ENCODE measurements at regions not wholly inside any gene's neighbourhood (a gene's known extent, or its start where the extent isn't known, plus 50 kb on each side); places are given as distances from the start of the nearest gene placed in this dataset.

DNA sequence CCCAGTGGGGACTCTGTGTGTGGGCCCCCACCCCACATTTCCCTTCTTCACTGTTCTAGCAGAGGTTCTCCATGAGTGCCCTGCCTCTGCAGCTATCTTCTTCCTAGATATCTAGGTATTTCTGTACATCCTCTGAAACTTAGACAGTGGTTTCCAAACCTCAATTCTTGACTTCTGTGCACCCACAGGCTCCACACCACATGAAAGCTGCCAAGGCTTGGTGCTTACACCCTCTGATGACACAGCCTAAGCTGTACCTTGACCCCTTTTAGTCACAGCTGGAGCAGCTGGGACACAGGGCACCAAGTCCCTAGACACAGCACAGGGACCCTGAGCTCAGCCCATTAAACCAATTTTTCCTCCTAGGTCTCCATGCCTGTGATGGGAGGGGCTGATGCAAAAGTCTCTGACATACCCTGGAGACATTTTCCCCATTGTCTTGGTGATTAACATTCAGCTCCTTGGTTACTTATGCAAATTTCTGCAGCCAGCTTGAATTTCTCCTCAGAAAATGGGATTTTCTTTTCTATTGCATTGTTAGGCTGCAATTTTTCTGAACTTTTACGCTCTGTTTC lies 304.5 kb downstream of the OTOL1 start:
- H3K4me1 Mint-ChIP-seq: peaks cover 18% of the 10 kb centered on the region
- TF ChIP-seq, protein P1, sequence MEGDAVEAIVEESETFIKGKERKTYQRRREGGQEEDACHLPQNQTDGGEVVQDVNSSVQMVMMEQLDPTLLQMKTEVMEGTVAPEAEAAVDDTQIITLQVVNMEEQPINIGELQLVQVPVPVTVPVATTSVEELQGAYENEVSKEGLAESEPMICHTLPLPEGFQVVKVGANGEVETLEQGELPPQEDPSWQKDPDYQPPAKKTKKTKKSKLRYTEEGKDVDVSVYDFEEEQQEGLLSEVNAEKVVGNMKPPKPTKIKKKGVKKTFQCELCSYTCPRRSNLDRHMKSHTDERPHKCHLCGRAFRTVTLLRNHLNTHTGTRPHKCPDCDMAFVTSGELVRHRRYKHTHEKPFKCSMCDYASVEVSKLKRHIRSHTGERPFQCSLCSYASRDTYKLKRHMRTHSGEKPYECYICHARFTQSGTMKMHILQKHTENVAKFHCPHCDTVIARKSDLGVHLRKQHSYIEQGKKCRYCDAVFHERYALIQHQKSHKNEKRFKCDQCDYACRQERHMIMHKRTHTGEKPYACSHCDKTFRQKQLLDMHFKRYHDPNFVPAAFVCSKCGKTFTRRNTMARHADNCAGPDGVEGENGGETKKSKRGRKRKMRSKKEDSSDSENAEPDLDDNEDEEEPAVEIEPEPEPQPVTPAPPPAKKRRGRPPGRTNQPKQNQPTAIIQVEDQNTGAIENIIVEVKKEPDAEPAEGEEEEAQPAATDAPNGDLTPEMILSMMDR (IDR thresholded peaks at IDR 0.05; ENCODE audit: unreplicated experiment): no peak
- no peaks in the 10 kb centered on the region for H3K27me3 Mint-ChIP-seq (ENCODE audit: low read depth)
- H3K36me3 Mint-ChIP-seq: peaks cover 4% of the 10 kb centered on the region
- H3K4me3 Mint-ChIP-seq: no peak overlapping the region
- no peak for DNase-seq (ENCODE audit: low spot score in 2 of 2, unreplicated experiment in 2 of 2)
- H3K27ac Mint-ChIP-seq: no peak overlapping the region
- H3K9me3 Mint-ChIP-seq: peaks cover 44% of the 10 kb centered on the region

DNA sequence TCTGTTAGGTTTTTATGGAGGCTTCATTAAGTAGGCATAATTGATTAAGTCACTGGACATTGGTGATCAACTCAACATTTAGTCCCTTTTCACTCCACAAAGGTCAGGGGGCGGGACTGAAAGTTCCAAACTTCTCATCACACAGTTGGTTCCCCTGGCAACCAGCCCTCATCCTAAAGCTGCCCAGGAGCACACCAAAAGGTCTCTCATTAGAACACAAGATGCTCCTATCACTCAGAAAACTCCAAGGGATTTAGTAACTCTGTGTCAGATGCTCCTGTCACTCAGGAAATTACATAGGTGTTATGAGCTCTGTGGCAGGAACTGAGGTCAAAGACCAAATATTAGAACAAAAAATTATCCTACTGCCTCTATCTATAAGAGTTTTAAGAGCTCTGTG lies 321.5 kb downstream of the OTOL1 start:
- Mint-ChIP-seq H3K4me1 (peaks cover 4% of the 10 kb centered on the region), H3K9me3 (no peaks in the 10 kb centered on the region), H3K27ac (no peak overlapping the region), H3K27me3 (ENCODE audit: low read depth) (no peaks in the 10 kb centered on the region), H3K4me3 (no peak overlapping the region), H3K36me3 (no peaks in the 10 kb centered on the region)
- TF ChIP-seq, protein P1 (IDR thresholded peaks at IDR 0.05; ENCODE audit: unreplicated experiment): no peak
- no peak for DNase-seq (ENCODE audit: low spot score in 2 of 2, unreplicated experiment in 2 of 2)

- H3K27me3 Mint-ChIP-seq (ENCODE audit: low read depth): no peaks in the 10 kb centered on the region
- H3K36me3 Mint-ChIP-seq: no peaks in the 10 kb centered on the region
- H3K9me3 Mint-ChIP-seq: no peaks in the 10 kb centered on the region
- DNase-seq (ENCODE audit: low spot score in 2 of 2, unreplicated experiment in 2 of 2): no peak
- peaks cover 4% of the 10 kb centered on the region for H3K4me1 Mint-ChIP-seq
- H3K27ac Mint-ChIP-seq: no peak overlapping the region
- H3K4me3 Mint-ChIP-seq: no peak overlapping the region
- TF ChIP-seq, protein P1 (IDR thresholded peaks at IDR 0.05; ENCODE audit: unreplicated experiment): no peak
Observed at GRCh38 chr3:161821591-161821990, 325.0 kb downstream of the OTOL1 start.

DNA sequence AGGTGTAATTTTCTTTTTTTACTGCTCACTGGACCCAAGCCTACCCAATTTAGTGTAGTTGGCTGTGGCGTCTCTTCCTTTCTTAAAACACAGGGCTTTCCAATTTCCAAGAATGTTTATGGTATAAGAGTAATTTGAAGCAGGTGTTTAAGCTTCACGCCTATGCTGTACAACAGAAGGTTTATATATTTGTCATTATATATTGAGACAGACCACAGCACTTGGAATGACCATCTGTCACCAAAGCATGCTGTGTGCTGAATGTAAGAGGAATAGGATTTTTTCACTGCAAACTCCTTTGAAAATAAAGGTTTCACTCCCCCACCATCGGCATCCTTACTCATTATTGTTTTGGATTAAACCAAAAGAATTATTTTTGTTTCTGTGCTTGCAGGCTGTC lies 325.7 kb downstream of the OTOL1 start:
- TF ChIP-seq, protein P1 (IDR thresholded peaks at IDR 0.05; ENCODE audit: unreplicated experiment): no peak
- H3K9me3 Mint-ChIP-seq: no peaks in the 10 kb centered on the region
- no peaks in the 10 kb centered on the region for H3K36me3 Mint-ChIP-seq
- no peak overlapping the region for H3K27ac Mint-ChIP-seq
- no peak overlapping the region for H3K4me3 Mint-ChIP-seq
- H3K27me3 Mint-ChIP-seq (ENCODE audit: low read depth): no peaks in the 10 kb centered on the region
- no peak for DNase-seq (ENCODE audit: low spot score in 2 of 2, unreplicated experiment in 2 of 2)
- peaks cover 4% of the 10 kb centered on the region for H3K4me1 Mint-ChIP-seq

DNA sequence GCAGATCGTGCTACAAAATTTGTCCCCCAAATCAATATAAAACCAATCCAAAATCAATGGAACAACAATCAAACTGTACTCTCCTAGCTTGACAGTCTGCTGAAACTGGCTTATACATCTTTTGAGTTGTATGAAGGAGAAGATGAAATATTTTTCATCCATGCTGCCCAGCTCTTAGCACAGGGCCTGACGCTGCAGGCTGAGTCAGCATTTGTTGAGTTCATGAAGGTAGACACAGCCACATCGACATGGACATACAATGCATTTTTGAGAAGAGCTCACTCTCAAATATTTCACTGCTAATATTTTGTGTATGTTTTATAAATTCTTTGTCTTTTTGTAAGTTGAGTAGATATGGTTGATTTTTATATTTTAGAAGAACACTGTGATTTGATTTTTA lies 327.3 kb downstream of the OTOL1 start:
- TF ChIP-seq, protein P1 (IDR thresholded peaks at IDR 0.05; ENCODE audit: unreplicated experiment): no peak
- H3K27me3 Mint-ChIP-seq (ENCODE audit: low read depth): no peaks in the 10 kb centered on the region
- DNase-seq (ENCODE audit: low spot score in 2 of 2, unreplicated experiment in 2 of 2): no peak
- H3K36me3 Mint-ChIP-seq: no peaks in the 10 kb centered on the region
- no peak overlapping the region for H3K27ac Mint-ChIP-seq
- H3K9me3 Mint-ChIP-seq: no peaks in the 10 kb centered on the region
- H3K4me3 Mint-ChIP-seq: no peak overlapping the region
- peaks cover 6% of the 10 kb centered on the region for H3K4me1 Mint-ChIP-seq

DNA sequence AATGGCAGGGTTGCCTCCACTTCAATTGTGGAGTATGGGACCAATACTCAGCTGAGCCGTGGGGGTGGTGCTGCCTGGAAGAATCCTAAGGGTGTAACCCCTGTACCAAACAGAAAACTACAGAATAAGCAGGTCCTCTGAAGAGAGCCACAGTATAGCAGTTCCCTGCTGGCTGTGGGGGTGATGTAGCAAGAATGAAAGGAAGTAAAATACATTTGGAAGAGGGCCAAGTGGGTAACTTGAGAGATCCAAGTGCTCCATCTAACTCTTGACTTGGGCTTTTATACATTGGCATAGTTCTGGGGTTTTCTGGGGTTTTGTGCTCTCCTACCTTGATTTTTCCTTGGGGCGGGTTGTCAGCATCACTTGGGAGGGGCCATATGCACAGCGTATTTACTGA lies 341.4 kb downstream of the OTOL1 start:
- H3K4me3 Mint-ChIP-seq: no peak overlapping the region
- H3K27me3 Mint-ChIP-seq (ENCODE audit: low read depth): no peaks in the 10 kb centered on the region
- no peak overlapping the region for H3K27ac Mint-ChIP-seq
- H3K36me3 Mint-ChIP-seq: no peaks in the 10 kb centered on the region
- TF ChIP-seq, protein P1 (IDR thresholded peaks at IDR 0.05; ENCODE audit: unreplicated experiment): no peak
- peaks cover 5% of the 10 kb centered on the region for H3K9me3 Mint-ChIP-seq
- no peaks in the 10 kb centered on the region for H3K4me1 Mint-ChIP-seq
- no peak for DNase-seq (ENCODE audit: low spot score in 2 of 2, unreplicated experiment in 2 of 2)

Data from mesothelial cell of epicardium (in vitro differentiated cells).